ENCODE measurements at regions not wholly inside any gene's neighbourhood (a gene's known extent, or its start where the extent isn't known, plus 50 kb on each side); places are given as distances from the start of the nearest gene placed in this dataset.

- TF ChIP-seq POLR2A (IDR thresholded peaks at IDR 0.05) (no peak), CTCF (IDR thresholded peaks at IDR 0.05) (no peak), POLR2AphosphoS5 (IDR thresholded peaks at IDR 0.05) (no peak)
Observed at GRCh38 chr3:110910346-110910955, 161.2 kb upstream of the NECTIN3 start.

All from prostate gland (tissue), 2 donors.